SK-N-MC (cell line): ENCODE measurements at regions not wholly inside any gene's neighbourhood (a gene's known extent, or its start where the extent isn't known, plus 50 kb on each side); places are given as distances from the start of the nearest gene placed in this dataset.

Experiments
- EZH2 ChIP-seq: fragments of 200-600 bp; sonication (generic); IDR thresholded peaks from one replicate; pipeline ENCODE4 v1.6.1; 2017; ENCODE audit warnings: antibody characterized with exemption
- FOXP2 ChIP-seq: optimal IDR thresholded peaks from 2 replicates; pipeline ENCODE3; 2011; ENCODE audit warnings: mild to moderate bottlenecking, moderate library complexity; ENCODE audit not compliant: insufficient read depth; ENCODE audit errors: extremely low read length, control extremely low read depth

- TF ChIP-seq EZH2 (no peak), FOXP2 (no peak)
These were observed 146.6 kb downstream of the DHX35 start for GRCh38 chr20:39108746-39109145.
